Right hindlimb (tissue), 1 donor: ENCODE measurements at regions not wholly inside any gene's neighbourhood (a gene's known extent, or its start where the extent isn't known, plus 50 kb on each side); places are given as distances from the start of the nearest gene placed in this dataset.

Experiments
- DNase-seq: peaks from one replicate; pipeline ENCODE4 v3.0.0-alpha.2; 2018

- no peak for DNase-seq
Measured at GRCh38 chr2:6071519-6071918, 379.3 kb downstream of the SOX11 start.

DNA sequence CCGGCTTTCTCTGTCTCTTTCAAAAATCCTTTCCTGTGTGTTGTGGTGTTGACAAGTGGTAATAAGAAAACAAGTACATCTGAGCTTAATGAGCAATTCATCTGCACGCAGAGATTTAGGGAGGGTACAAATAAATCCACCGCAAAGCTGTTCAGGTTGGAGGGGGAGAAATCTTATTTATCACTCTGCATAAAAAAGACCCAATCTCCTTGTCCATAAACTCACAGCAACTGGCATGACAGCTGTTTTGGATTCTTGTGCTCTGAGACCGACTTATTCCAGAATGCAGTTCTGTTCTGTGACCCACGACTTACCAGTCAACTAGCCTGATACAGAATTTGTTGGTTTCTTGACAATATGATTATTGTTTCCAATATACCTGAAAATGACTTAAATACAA, 380.1 kb downstream of the SOX11 start:
- no peak for DNase-seq

DNA sequence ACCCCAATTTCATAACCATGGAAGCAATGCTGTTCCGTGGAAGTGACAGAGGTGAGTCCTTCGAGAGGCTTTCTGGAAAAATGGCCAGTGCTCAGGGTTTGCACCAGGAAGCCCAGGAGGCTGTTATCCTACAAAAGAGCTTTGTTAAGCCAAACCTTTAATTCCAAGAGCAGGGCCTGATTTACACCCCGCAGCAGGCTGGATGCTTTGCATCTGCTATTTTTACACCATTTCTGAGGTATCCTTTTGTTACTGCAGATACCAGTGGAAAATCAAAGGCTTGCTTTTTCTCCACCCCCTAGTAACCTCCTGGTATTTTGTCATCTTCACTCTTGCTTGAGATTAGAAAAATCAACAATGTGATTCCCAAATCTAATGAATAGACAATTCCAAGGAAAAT, 380.6 kb downstream of the SOX11 start:
- DNase-seq: no peak

DNA sequence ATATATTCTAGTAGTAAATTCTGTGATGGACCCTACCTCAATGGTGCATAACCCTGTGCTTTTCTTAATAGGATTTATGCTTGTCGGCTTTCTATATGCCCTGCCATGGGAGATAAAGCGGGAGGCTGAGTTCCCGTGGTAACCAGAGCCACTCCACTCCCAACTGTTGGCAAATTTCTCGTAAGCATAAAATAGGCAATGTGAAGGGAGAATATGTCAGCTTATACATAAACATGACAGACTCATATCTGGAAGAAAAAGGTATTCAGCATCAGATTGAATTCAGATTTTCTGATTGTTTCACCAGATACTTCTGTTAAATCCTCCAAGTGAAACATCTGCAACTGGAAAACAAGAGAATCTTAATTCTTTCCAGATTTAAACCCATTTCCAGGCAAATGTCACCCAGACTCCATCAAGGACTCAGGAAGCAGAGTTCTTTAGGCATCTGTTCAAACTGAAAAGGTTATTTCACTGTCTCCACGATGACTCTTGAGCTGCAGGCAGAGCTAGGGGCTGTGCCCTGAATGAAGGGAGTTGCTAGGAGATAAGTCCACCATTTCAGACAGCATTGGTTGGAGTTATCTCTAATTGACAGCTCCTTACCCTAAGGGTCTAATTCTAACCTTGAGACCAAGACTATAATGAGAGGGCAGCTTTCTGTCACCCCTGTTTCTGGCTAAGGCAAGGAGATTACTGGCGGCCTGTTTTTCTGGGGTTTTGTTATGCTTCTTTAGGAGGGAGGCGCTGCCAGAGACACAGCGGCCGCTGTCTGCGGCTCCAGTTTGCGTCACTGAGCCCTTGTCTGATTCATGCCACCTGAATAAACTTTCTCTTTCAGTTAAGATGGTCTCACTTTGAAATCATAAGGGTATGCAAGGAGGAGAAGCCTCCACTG, 381.3 kb downstream of the SOX11 start:
- DNase-seq: peak; percentile 47

DNA sequence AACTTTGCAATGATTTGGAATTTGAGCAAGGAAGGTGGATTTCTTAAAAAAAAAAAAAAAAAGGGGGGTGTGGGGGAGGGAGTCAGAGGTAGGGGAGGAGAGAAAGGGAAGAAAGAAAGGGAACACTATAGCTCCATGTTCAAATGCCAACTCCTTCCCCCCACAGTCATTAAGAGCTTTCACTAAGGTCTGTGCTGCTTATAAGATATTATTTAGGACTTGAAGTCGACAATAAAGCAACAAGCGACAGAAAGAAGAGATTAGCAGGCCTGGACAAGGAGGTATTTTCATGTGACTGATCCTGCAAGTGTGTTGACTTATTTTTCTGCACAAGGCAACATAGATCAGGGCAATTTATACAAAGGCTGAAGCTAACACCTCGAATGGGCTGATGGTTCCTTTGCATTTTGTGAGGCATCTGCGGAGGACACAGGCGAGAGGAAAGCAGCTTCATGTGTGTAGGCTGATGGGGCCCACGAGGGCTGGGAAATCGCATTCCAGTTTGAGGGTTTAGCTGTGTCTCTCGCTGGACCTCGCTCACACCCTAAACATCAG, 382.0 kb downstream of the SOX11 start:
- DNase-seq: no peak

DNA sequence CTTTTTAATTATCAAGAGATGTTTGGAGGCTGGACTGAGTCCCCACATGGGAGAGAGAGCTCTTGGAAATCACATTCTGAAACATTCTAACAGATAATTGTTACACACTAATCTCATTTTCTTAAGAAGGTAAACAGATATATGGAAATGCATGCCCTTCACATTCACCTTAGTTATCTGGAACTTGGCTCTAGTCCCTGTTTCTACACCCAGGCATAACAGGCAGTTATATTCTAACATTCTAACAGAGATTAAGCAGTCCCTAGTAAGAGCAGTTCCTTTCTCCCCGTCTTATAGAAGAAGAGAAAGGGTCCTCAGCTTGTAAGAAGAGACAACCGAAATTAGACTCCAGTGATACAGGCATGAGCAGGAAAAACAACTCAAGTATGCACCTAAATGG, 385.4 kb downstream of the SOX11 start:
- no peak for DNase-seq

DNA sequence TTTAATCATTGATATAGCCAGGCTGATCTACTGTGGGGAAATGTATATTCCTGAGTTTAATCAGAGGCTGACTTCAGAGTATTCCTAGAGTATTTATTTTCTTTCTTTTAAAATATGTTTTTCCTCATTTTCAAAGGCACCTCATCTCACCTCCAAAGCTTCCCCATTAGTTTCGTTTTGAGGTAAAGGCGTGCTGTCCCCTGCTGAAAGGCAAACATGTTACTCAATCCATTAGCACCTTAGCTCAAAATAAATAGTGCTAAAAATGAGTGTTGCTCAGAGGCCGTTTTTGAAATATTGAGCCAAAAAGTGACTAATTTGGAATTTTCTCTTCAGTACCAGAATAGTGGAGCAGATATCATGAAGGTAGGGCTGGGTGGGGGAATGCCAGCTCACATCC, 386.2 kb downstream of the SOX11 start:
- no peak for DNase-seq

DNA sequence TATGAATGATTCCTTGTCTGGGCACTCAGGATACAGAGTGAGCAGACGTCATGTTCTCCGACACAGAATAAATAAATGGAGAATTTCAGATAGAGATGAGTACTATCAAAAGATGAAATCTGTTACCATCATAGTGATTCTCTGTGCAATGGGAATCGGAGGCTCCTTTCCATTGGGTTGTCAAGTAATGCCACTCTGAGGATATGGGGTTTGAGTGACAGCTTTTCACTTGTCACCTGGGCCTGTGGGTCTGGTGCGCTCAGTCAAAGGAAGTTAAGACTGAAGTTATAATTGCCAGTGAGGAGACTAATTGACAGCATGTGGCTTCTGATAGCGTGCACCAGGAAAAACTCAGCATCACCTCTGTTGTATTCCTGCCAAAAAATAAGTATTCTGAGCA, 387.2 kb downstream of the SOX11 start:
- DNase-seq: no peak

DNA sequence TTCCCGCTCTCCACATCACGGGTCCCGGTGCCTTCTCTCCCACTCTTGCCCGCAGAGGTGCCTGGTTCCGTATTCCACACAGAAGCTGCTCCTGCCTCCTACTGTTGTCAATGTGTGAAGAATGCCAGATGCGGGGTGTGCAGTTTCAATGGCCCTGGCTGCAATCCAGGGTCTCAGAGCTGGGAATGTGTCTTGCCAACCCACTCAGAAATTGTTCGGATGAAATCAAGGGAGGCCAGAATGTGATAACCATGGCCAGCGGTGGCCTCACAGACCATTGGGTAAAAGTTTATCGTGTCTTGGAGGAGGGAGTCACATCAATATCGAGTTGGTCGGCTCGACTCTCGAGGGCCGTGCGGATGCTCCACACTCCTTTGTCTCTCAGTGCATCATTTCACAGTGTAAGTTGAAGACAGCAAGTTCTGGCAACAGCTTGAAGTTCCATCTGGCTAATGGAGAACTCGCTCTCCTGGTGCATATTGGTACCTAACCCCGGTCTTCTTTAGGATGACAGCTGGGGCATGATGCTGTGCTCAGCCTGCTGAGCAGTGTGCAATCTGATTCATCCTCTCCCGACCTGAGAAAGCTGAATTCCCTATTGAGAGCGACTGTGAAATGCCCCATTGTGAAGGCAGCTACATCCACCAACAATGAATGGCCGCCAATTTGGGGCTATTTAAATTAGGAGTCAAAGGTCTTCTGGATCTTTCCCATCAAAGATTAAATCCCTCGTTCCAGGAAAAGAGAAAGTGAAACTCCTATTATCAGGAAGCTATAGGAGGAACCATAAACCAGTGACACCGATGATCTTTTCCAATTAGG, 389.0 kb downstream of the SOX11 start:
- no peak for DNase-seq

DNA sequence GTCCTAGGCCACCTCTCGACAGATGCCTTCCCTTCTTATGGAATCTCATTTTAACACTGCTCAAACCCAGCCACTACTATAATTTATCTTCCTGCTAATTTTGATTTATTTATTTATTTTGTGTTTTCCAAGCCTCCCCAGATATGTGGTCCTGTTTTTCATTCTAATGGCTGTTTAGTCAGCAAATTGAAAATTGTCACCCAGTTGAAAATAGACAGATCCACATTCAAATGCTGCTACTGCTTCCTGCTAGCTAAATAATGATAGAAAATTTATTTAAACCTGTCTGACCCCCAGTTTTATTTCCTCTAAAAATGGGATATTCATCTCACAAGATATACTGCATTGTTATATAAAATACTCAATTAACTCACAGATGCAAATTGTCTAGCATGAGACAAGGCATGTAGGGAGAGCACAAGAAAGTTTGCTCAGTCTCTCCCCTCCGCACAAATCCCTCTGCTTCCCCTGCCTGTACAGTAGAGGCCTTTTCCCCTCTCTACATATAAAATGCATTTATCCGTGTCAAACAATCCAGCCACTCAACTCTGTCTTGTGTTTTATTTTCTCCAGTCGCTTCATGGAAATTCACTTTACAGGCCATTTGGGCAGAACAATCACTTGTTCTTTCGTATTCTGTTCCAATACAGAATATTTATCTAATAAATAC, 389.9 kb downstream of the SOX11 start:
- no peak for DNase-seq

DNA sequence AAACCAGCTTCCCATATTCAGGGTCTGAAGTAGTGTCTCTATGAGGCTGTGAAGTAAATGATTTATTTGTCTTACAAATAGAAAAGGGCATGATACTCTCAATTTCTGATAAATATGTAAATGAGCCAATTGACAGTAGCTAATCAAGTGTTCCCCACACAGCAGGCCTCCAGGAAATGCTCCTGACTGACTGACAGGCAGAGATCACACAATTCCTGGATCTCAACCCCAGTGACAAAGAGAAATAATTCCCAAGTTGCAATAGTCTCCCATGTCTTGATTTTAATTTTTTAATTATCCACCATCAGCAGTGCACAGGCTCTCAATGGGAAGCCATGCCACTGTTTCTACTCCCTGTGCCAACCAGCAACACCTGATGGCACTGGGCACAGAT, 390.4 kb downstream of the SOX11 start:
- DNase-seq: no peak

DNA sequence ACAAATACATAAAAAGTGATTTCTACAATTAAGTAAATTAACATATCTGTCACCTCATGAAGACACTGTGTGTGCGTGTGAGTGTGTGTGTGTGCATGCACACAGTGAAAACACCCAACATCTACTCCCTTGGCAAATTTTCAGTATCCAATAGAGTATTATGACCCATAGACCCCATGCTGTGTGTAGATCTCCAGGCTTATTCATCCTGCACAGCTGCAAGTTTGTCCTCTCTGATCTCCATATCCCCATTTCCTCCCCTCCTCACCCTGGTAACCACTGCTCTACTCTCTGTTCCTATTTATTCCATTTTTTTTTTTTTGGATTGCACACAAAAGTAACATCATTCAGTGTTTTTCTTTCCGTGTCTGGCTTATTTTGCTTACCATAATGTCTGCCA, 391.0 kb downstream of the SOX11 start:
- DNase-seq: no peak

DNA sequence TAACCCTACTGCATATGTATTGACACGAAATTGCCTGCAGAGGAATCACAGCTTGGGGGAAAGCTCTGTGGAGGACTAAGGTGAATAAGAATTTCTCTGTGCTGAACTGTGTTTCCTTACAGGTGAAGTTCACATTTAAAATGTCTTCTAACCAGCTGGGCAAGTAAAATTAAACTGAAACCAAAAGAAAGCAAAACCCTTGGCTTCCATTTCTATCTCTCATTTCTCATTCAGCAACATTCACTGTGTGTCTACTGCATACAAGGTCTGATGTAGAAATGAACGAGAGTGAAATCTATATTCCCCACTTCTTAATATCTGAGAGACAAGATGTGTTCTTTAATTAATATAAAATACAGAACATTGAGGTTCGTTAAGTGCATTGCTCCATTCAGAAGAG, 397.3 kb downstream of the SOX11 start:
- no peak for DNase-seq

DNA sequence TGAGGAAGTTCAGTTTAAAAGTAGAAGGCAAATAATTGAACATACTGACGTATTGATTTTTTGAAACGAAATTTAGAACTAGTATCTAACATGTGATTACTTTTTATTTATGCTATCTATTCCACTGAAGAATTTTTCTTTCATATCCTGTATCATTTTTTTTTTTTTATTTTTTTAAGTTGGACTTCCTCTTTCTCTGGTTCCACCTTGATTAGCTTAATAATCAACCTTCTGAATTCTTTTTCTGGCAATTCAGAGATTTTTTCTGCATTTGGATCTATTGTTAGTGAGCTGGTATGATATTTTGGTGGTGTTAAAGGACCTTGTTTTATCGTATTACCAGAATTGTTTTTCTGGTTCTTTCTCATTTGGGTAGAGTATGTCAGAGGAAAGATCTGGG, 411.2 kb downstream of the SOX11 start:
- DNase-seq: no peak

GRCh38 chr2:6103949-6104348, 411.8 kb downstream of the SOX11 start:
- no peak for DNase-seq

- no peak for DNase-seq
Measured at GRCh38 chr2:6107290-6107689, 415.1 kb downstream of the SOX11 start.

DNA sequence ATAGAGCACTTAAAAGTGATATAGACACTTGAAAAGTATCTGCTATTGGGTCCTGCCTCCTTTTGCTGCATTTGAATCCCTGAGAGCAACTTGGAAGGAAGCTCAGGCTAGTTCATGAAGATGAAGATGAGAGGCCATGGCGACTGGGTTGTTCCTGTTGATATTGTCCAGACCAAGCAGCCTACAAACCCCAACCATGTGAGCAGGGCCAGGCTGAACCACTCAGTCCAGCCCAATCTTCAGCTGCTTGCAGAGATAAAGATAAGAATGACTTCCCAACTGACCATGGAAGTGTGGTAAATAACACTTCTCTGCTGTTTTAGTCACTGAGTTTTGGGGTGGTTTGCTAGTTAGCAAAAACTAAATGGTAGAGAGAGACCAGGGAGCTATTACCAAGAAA, 417.6 kb downstream of the SOX11 start:
- no peak for DNase-seq

DNA sequence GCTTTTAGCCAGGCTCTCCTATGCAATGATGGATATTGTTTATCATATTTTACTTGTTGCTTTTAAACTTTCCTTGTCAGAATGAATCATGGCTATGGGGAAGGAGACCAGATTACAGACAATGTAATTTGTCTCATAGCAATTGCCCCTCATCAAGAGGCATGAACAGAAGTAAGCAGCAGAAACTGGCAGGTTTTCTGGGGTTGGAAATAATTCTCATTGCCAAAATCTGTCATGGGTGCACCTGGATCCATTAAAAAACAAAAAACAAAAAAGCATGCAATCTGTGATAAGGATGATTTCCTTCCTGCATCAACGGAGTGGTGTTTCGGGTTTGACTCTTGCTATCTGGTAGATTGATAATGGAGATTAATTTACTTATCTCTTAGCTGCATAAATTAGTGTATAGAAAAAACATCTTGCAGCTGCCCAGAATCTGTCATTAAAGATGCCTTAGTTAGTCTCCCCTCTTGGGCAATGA, 419.6 kb downstream of the SOX11 start:
- no peak for DNase-seq

DNA sequence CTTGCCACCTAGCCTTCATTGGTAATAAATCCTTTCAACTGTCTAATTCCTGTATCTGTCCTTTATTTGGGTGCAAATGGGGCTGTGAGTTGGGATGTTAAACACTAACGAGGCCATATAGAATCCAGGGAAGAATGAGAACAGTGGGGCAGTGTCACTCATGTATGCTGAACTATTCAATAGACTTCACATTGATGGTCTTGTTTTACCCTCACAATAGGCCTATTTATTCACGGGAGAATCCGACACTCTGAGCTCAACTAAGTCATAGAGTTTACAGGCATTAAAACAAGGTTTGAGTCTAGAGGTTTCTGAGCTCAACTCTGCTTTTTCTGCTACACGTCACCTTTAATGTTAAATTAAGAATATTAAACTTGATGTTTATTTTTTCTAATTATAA, 421.6 kb downstream of the SOX11 start:
- no peak for DNase-seq

GRCh38 chr2:6127718-6128117, 435.5 kb downstream of the SOX11 start:
- no peak for DNase-seq

DNA sequence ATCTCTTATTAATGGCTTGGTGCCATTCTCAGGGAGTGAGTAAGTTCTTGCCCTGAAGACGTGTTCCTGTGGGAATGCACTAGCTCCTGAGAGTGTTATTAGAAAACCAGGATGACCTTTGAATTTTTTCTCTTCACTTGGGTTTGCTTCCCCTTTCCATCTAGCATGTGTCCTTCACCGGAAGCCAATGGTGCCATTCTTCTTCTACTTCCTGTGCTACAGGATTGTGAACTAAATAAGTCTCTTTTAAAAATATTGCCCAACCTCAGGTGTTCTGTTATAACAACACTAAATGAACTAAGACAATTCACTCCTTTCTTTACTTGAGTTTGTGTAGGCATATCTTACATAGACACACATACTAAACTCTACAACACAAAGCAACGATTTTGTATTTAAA, 447.0 kb downstream of the SOX11 start:
- no peak for DNase-seq

- no peak for DNase-seq
Measured at GRCh38 chr2:6139916-6140315, 447.7 kb downstream of the SOX11 start.

- no peak for DNase-seq
Measured at GRCh38 chr2:6140509-6140908, 448.3 kb downstream of the SOX11 start.
